Stimulated activated CD4-positive, alpha-beta T cell treated with anti-CD3 and anti-CD28 coated beads, TNF-alpha, amount 100 ng/mL, for 48 hours (primary cell): ENCODE measurements at regions not wholly inside any gene's neighbourhood (a gene's known extent, or its start where the extent isn't known, plus 50 kb on each side); places are given as distances from the start of the nearest gene placed in this dataset.
"Not testable (repeated sequence)": the region's sequence is repeated elsewhere in the genome, so short reads cannot be mapped to it uniquely, and the experiment has no call there.

ENCODE experiments used
- DNase-seq, 3 donors: peaks; one replicate each; pipeline ENCODE4 v3.0.0-alpha.2; 2020; ENCODE audit warnings: low read depth in 3 of 3

DNA sequence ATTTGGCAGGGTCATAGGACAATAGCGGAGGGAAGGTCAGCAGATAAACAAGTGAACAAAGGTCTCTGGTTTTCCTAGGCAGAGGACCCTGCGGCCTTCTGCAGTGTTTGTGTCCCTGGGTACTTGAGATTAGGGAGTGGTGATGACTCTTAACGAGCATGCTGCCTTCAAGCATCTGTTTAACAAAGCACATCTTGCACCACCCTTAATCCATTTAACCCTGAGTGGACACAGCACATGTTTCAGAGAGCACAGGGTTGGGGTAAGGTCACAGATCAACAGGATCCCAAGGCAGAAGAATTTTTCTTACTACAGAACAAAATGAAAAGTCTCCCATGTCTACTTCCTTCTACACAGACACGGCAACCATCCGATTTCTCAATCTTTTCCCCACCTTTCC, 74.7 kb downstream of the LAT start:
- DNase-seq = not testable (repeated sequence)
